PC-3 (cell line): ENCODE measurements at regions not wholly inside any gene's neighbourhood (a gene's known extent, or its start where the extent isn't known, plus 50 kb on each side); places are given as distances from the start of the nearest gene placed in this dataset.

Experiments
- ATAC-seq: fragments of 200-7000 bp; cut with Tn5 transposase; 2 replicates; pipeline ENCODE4 v1.9.1; 2020; ENCODE audit warnings: mild to moderate bottlenecking, moderate library complexity
- BruUV-seq: library from RNA; stranded (reverse); fragments of 400-500 nt; replicated peaks from 2 replicates; lab custom pipeline; 2021; lab: Mats Ljungman, UMichigan
- CTCF ChIA-PET: fragments of 300-600 bp; sonication (Branson Sonifier 250); formaldehyde crosslinking; loops from one replicate; lab custom pipeline; 2022; ENCODE audit warnings: antibody characterized with exemption; lab: Charles Lee
- POLR2A ChIA-PET: fragments of 300-600 bp; sonication (Branson Sonifier 250); formaldehyde crosslinking; loops from one replicate; lab custom pipeline; 2022; ENCODE audit warnings: antibody characterized with exemption; ENCODE audit not compliant: unreplicated experiment; lab: Charles Lee
- DNase-seq: peaks from one replicate; pipeline ENCODE4 v3.0.0-alpha.2; 2015
- H2AFZ ChIP-seq: fragments of 300-600 bp; sonication (generic); 2 replicates; pipeline ENCODE4 v1.6.0; 2016; ENCODE audit warnings: antibody characterized with exemption, low read length
- H3F3A ChIP-seq: fragments of 300-600 bp; sonication (generic); one replicate; pipeline ENCODE4 v1.6.0; 2017; ENCODE audit warnings: antibody characterized with exemption, low read length, control low read depth, mild to moderate bottlenecking; ENCODE audit not compliant: unreplicated experiment
- H3K27ac ChIP-seq: fragments of 300-600 bp; sonication (generic); 2 replicates; pipeline ENCODE4 v1.5.1; 2016; ENCODE audit warnings: mild to moderate bottlenecking, low read length
- H3K27me3 ChIP-seq: fragments of 300-600 bp; sonication (generic); 2 replicates; pipeline ENCODE4 v1.6.1; 2016; ENCODE audit warnings: low read length, mixed read lengths
- H3K36me3 ChIP-seq: fragments of 300-600 bp; sonication (generic); 2 replicates; pipeline ENCODE4 v1.6.1; 2016; ENCODE audit warnings: low read depth, mixed run types, low read length, mixed read lengths
- H3K4me1 ChIP-seq: fragments of 300-600 bp; sonication (generic); 2 replicates; pipeline ENCODE4 v1.5.1; 2016; ENCODE audit warnings: low read length; ENCODE audit not compliant: insufficient read depth
- H3K4me2 ChIP-seq: fragments of 300-600 bp; sonication (generic); 2 replicates; pipeline ENCODE4 v1.6.0; 2016; ENCODE audit warnings: low read length
- H3K4me3 ChIP-seq: fragments of 300-600 bp; sonication (generic); 2 replicates; pipeline ENCODE4 v1.5.1; 2016; ENCODE audit warnings: mild to moderate bottlenecking, low read length, mixed read lengths
- H3K79me2 ChIP-seq: fragments of 300-600 bp; sonication (generic); 2 replicates; pipeline ENCODE4 v1.6.1; 2017; ENCODE audit warnings: low read length, mixed read lengths
- H3K9ac ChIP-seq: fragments of 300-600 bp; sonication (generic); 2 replicates; pipeline ENCODE4 v1.6.0; 2016; ENCODE audit warnings: mild to moderate bottlenecking, low read length
- H3K9me2 ChIP-seq: fragments of 300-600 bp; sonication (generic); replicated peaks from 2 replicates; pipeline ENCODE4 v1.6.1; 2016; ENCODE audit warnings: mixed run types, low read length, mixed read lengths
- H3K9me3 ChIP-seq: fragments of 300-600 bp; sonication (generic); 2 replicates; pipeline ENCODE4 v1.6.1; 2016; ENCODE audit warnings: low read length, mixed read lengths
- H4K20me1 ChIP-seq: fragments of 300-600 bp; sonication (generic); 2 replicates; pipeline ENCODE4 v1.6.1; 2016; ENCODE audit warnings: low read length, mixed read lengths
- CTCF ChIP-seq: fragments of 300-600 bp; sonication (generic); conservative IDR thresholded peaks from 2 replicates; pipeline ENCODE4 v1.5.1; 2017; ENCODE audit warnings: antibody characterized with exemption, low read depth, mild to moderate bottlenecking, low read length
- EZH2 ChIP-seq: fragments of 300-600 bp; sonication (generic); IDR thresholded peaks from one replicate; pipeline ENCODE4 v1.6.1; 2017; ENCODE audit warnings: antibody characterized with exemption, mild to moderate bottlenecking, low read length; ENCODE audit not compliant: unreplicated experiment
- EZH2phosphoT487 ChIP-seq: fragments of 300-600 bp; sonication (generic); IDR thresholded peaks from 2 replicates; pipeline ENCODE4 v1.6.1; 2018; ENCODE audit warnings: mild to moderate bottlenecking, antibody characterized with exemption, low read length, borderline replicate concordance
- intact Hi-C: fragments of 100-400 bp; cut with micrococcal nuclease; formaldehyde crosslinking; loops from 2 replicates; pipeline ENCODE4 v1.9.0; 2023

- ChIA-PET CTCF (no interaction called here), POLR2A (no interaction called here)
- Histone ChIP-seq H3K9me3 (no peaks in the 10 kb centered on the region), H4K20me1 (no peaks in the 10 kb centered on the region), H3K9me2 (no peaks in the 10 kb centered on the region), H3K36me3 (no peaks in the 10 kb centered on the region), H2AFZ (no peak overlapping the region), H3K27ac (no peak overlapping the region), H3K4me2 (no peak overlapping the region), H3K4me1 (no peaks in the 10 kb centered on the region), H3K4me3 (no peak overlapping the region), H3K27me3 (peaks cover 79% of the 10 kb centered on the region), H3K9ac (no peak overlapping the region), H3F3A (no peaks in the 10 kb centered on the region), H3K79me2 (no peaks in the 10 kb centered on the region)
- no TSS peak for BruUV-seq
- no peak for TF ChIP-seq EZH2
- no peak for TF ChIP-seq EZH2phosphoT487
- DNase-seq (no peak), ATAC-seq (no peak)
- intact Hi-C loops, result no loop called here
Observed at GRCh38 chr18:76144844-76145243, 350.2 kb downstream of the ZNF516 start.

GRCh38 chr18:76142611-76143010, 352.4 kb downstream of the ZNF516 start:
- Histone ChIP-seq H3K36me3 (no peaks in the 10 kb centered on the region), H3K27me3 (peaks cover 57% of the 10 kb centered on the region), H2AFZ (no peak overlapping the region), H3K9me3 (no peaks in the 10 kb centered on the region), H3K9ac (no peak overlapping the region), H3F3A (no peaks in the 10 kb centered on the region), H3K9me2 (no peaks in the 10 kb centered on the region), H3K4me1 (no peaks in the 10 kb centered on the region), H3K27ac (no peak overlapping the region), H3K79me2 (no peaks in the 10 kb centered on the region), H3K4me2 (no peak overlapping the region), H3K4me3 (no peak overlapping the region), H4K20me1 (no peaks in the 10 kb centered on the region)
- no peak for TF ChIP-seq CTCF
- no peak for TF ChIP-seq EZH2phosphoT487
- ATAC-seq (no peak), DNase-seq (no peak)
- intact Hi-C loops, result no loop called here
- ChIA-PET CTCF (no interaction called here), POLR2A (no interaction called here)
- BruUV-seq, result no TSS peak

- Histone ChIP-seq H3K9me2 (no peaks in the 10 kb centered on the region), H4K20me1 (no peaks in the 10 kb centered on the region), H3F3A (no peaks in the 10 kb centered on the region), H3K79me2 (no peaks in the 10 kb centered on the region), H3K4me3 (no peak overlapping the region), H3K27ac (no peak overlapping the region), H3K4me2 (no peak overlapping the region), H3K4me1 (no peaks in the 10 kb centered on the region), H3K27me3 (peaks cover 39% of the 10 kb centered on the region), H3K9me3 (no peaks in the 10 kb centered on the region), H3K9ac (no peak overlapping the region), H2AFZ (no peak overlapping the region), H3K36me3 (no peaks in the 10 kb centered on the region)
- ChIA-PET POLR2A (no interaction called here), CTCF (no interaction called here)
- ATAC-seq (no peak), DNase-seq (no peak)
- no TSS peak for BruUV-seq
- TF ChIP-seq CTCF (no peak), EZH2 (no peak), EZH2phosphoT487 (no peak)
- intact Hi-C loops, result no loop called here
Observed at GRCh38 chr18:76139844-76140243, 355.2 kb downstream of the ZNF516 start.
